ENCODE measurements at regions not wholly inside any gene's neighbourhood (a gene's known extent, or its start where the extent isn't known, plus 50 kb on each side); places are given as distances from the start of the nearest gene placed in this dataset.

GRCh38 chr10:3312403-3312940, 139.9 kb upstream of the PITRM1 start:
- H3K4me1 ChIP-seq: peaks cover 0 to 10% of the 10 kb centered on the region in 2 donors
- peaks cover 0 to 3% (median 0%) of the 10 kb centered on the region in 3 donors for H3K27me3 ChIP-seq
- TF ChIP-seq POLR2A (IDR thresholded peaks at IDR 0.05) (no peak), CTCF (IDR thresholded peaks at IDR 0.05 in 4 of 5, conservative IDR thresholded peaks at IDR 0.05 in 1 of 5) (no peak)
- DNase-seq (peak in 1 of 2 donors; percentile 17), ATAC-seq (peak in 1 of 2 donors; percentile 51)
- no peak overlapping the region for H3K27ac ChIP-seq
- H3K4me3 ChIP-seq: no peak overlapping the region
- in situ Hi-C loops (cut with MboI; ENCODE audit: low sequenced_read_pairs in 4 of 4): no loop called here
- intact Hi-C loops (cut with DNase I; ENCODE audit: low total_unique reads): no loop called here
- H3K9me3 ChIP-seq: no peaks in the 10 kb centered on the region
- H3K36me3 ChIP-seq: no peaks in the 10 kb centered on the region

DNA sequence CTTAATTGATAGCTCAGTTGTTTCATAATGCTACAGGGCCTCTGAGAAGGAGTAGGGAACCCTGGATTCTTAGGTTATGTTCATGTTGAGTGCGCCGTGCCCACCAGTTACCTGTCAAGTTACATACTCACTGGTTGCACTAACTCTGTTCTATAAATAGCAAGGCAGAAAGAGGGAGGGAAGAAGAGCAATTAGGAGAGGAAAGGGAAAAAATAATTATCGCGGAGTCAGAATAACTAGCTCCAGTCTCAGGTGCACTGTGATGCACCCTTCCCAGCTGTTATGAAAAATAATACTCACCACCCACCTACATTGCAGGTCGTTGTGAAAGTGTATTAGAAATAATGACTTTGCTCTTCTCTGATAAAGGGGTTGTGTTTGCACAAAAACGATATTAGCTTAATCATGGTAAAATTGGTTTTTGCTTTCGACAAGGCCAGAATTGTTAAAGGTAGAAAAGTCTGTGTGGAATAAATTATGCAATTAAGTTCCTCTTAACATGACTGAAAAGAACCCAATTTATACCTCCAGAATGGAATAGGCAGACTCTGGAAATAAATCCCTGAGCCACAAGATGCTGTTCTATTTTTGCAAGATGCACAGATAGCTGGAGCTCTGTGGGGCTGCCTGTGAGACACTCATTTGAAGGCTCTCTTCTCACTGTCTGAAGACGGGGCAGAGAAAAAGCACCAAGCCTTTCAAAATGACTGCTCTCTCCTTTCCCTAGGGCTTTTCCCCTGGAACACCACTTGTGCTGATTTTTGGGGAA, 137.6 kb upstream of the PITRM1 start:
- Histone ChIP-seq H3K27me3 (no peaks in the 10 kb centered on the region), H3K4me1 (peaks cover 0 to 10% of the 10 kb centered on the region in 2 donors), H3K4me3 (no peak overlapping the region), H3K27ac (no peak overlapping the region), H3K9me3 (no peaks in the 10 kb centered on the region), H3K36me3 (no peaks in the 10 kb centered on the region)
- no peak for ATAC-seq
- TF ChIP-seq POLR2A (IDR thresholded peaks at IDR 0.05) (no peak), CTCF (IDR thresholded peaks at IDR 0.05 in 4 of 5, conservative IDR thresholded peaks at IDR 0.05 in 1 of 5) (no peak)
- intact Hi-C loops (cut with DNase I; ENCODE audit: low total_unique reads): no loop called here
- DNase-seq: no peak
- in situ Hi-C loops (cut with MboI; ENCODE audit: low sequenced_read_pairs in 4 of 4): no loop called here

GRCh38 chr10:3306050-3306449, 133.5 kb upstream of the PITRM1 start:
- Histone ChIP-seq H3K36me3 (no peaks in the 10 kb centered on the region), H3K27me3 (no peaks in the 10 kb centered on the region), H3K4me3 (no peak overlapping the region), H3K9me3 (no peaks in the 10 kb centered on the region), H3K4me1 (no peaks in the 10 kb centered on the region), H3K27ac (no peak overlapping the region)
- no peak for DNase-seq
- intact Hi-C loops (cut with DNase I; ENCODE audit: low total_unique reads) (no loop called here), in situ Hi-C loops (cut with MboI; ENCODE audit: low sequenced_read_pairs in 4 of 4) (no loop called here)
- TF ChIP-seq CTCF (IDR thresholded peaks at IDR 0.05 in 4 of 5, conservative IDR thresholded peaks at IDR 0.05 in 1 of 5) (no peak), POLR2A (IDR thresholded peaks at IDR 0.05) (no peak)
- ATAC-seq: no peak

DNA sequence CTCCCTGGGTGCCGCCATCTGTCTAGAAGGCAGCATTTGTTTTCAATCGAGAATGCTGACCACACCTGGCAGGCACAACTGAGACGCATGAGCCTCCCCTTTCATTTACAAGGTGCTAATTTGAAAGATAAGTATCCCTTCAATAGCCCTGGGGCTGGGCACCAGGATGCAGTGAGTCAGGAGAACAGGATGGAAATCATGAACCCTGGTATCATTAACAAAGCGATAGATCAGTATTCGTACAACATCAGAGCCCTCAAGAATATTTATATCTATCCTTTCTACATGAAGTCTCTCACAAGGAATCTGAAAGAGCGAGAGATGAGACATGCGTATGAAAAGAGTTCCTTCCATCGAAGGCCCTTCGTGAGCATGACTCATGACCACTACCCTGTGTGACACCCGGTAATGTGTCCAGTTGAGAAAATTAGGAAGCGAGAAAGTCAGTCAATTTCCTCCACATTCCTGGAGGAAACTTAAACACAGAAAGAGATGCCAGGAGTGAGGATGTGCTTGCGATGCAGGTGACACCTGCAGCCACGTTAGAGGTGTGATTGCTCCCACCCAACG, 123.1 kb upstream of the PITRM1 start:
- in situ Hi-C loops (cut with MboI; ENCODE audit: low sequenced_read_pairs in 4 of 4) (no loop called here), intact Hi-C loops (cut with DNase I; ENCODE audit: low total_unique reads) (no loop called here)
- no peak for TF ChIP-seq CTCF (IDR thresholded peaks at IDR 0.05 in 4 of 5, conservative IDR thresholded peaks at IDR 0.05 in 1 of 5)
- TF ChIP-seq POLR2A (IDR thresholded peaks at IDR 0.05): no peak
- Histone ChIP-seq H3K9me3 (no peaks in the 10 kb centered on the region), H3K4me3 (no peak overlapping the region), H3K27me3 (no peaks in the 10 kb centered on the region), H3K4me1 (no peaks in the 10 kb centered on the region), H3K27ac (no peak overlapping the region), H3K36me3 (no peaks in the 10 kb centered on the region)
- no peak for ATAC-seq
- DNase-seq: no peak

All from gastrocnemius medialis (tissue), 4 donors.